HepG2 (cell line): ENCODE measurements at regions not wholly inside any gene's neighbourhood (a gene's known extent, or its start where the extent isn't known, plus 50 kb on each side); places are given as distances from the start of the nearest gene placed in this dataset.

ENCODE experiments used
- ATAC-seq: fragments of 200-7000 bp; cut with Tn5 transposase; 3 replicates; pipeline ENCODE4 v1.9.1; 2020; ENCODE audit warnings: mild to moderate bottlenecking, moderate library complexity
- BruUV-seq: library from RNA; stranded (reverse); fragments of 400-500 nt; replicated peaks from 2 replicates; lab custom pipeline; 2021; lab: Mats Ljungman, UMichigan
- CTCF ChIA-PET: fragments of 300-600 bp; formaldehyde crosslinking; extraction: SDS; loops from one replicate; lab custom pipeline; 2021; ENCODE audit warnings: low total read pairs, inconsistent platforms, low intra/inter-chr PET ratio; lab: Yijun Ruan, JAX
- POLR2A ChIA-PET: fragments of 350-600 bp; sonication (Branson Sonifier 250); formaldehyde crosslinking; loops from one replicate; lab custom pipeline; 2020; ENCODE audit warnings: antibody characterized with exemption, inconsistent platforms; lab: Yijun Ruan, JAX
- DNase-seq: peaks from one replicate; pipeline ENCODE4 v3.0.0-alpha.2; 2015; ENCODE audit warnings: low spot score
- FAIRE-seq: peaks from 3 replicates; lab custom pipeline; 2011; peaks lifted over from hg19 to GRCh38; lab: Jason Lieb, UNC
- H2AFZ ChIP-seq: one replicate; pipeline ENCODE4 v1.6.1; 2011; ENCODE audit warnings: low read length, inconsistent platforms
- H3K27ac ChIP-seq: fragments of 300-600 bp; 3 replicates; pipeline ENCODE4 v1.8.0; 2011; ENCODE audit warnings: mixed run types, mild to moderate bottlenecking, mixed read lengths, low read length, inconsistent platforms; ENCODE audit not compliant: insufficient read depth; ENCODE audit errors: extremely low read length
- H3K27me3 ChIP-seq, 2 experiments: fragments of 200-600 bp in 1 of 2; 2 replicates in 1 of 2; 3 replicates in 1 of 2; pipeline versions ENCODE4 v1.6.0 to v1.8.0; 2011; ENCODE audit warnings: low read length in 2 of 2, mild to moderate bottlenecking in 2 of 2, moderate library complexity in 2 of 2, inconsistent platforms in 1 of 2; ENCODE audit not compliant: insufficient read depth in 2 of 2, control insufficient read depth in 1 of 2
- H3K36me3 ChIP-seq, 2 experiments: fragments of 200-600 bp in 1 of 2; replicated peaks in 1 of 2; 2 replicates in 1 of 2; 3 replicates in 1 of 2; pipeline versions ENCODE4 v1.5.1 to v1.8.0; 2011; ENCODE audit warnings: low read length in 2 of 2, inconsistent platforms in 1 of 2; ENCODE audit not compliant: insufficient read depth in 2 of 2, control insufficient read depth in 1 of 2
- H3K4me1 ChIP-seq: 2 replicates; pipeline ENCODE4 v1.5.1; 2012; ENCODE audit warnings: low read length, inconsistent platforms; ENCODE audit not compliant: insufficient read depth
- H3K4me2 ChIP-seq: 2 replicates; pipeline ENCODE4 v1.6.0; 2011; ENCODE audit warnings: low read depth, low read length, inconsistent platforms
- H3K4me3 ChIP-seq, 3 experiments: fragments of 200-600 bp in 1 of 3; sonication (generic), shearing (Covaris generic) in 1 of 3; replicated peaks in 1 of 3; 2 replicates each; pipeline ENCODE4 v1.5.1; 2011 to 2016; ENCODE audit warnings: low read length in 3 of 3, inconsistent platforms in 2 of 3, low read depth in 2 of 3, mild to moderate bottlenecking in 2 of 3, control low read depth in 1 of 3, mixed read lengths in 1 of 3; ENCODE audit not compliant: insufficient read depth in 1 of 3
- H3K79me2 ChIP-seq: one replicate; pipeline ENCODE4 v1.6.1; 2011; ENCODE audit warnings: low read length, inconsistent platforms; ENCODE audit not compliant: insufficient read depth
- H3K9ac ChIP-seq: 2 replicates; pipeline ENCODE4 v1.6.0; 2011; ENCODE audit warnings: mild to moderate bottlenecking, low read depth, low read length, inconsistent platforms; ENCODE audit not compliant: insufficient read depth
- H3K9me3 ChIP-seq: 2 replicates; pipeline ENCODE4 v1.5.1; 2012; ENCODE audit warnings: mild to moderate bottlenecking, low read length
- H4K20me1 ChIP-seq: 2 replicates; pipeline ENCODE4 v1.6.0; 2011; ENCODE audit warnings: inconsistent platforms, mild to moderate bottlenecking, low read length, moderate library complexity; ENCODE audit not compliant: insufficient read depth
- SYNCRIP ChIP-seq: fragments of 200-400 bp; formaldehyde crosslinking; IDR thresholded peaks from 2 replicates; pipeline ENCODE4 v1.6.1; 2018; ENCODE audit warnings: mild to moderate bottlenecking, low read depth, low read length; ENCODE audit not compliant: insufficient read depth
- TCF7 ChIP-seq: sonication (generic); IDR thresholded peaks from 2 replicates; pipeline ENCODE4 v1.6.1; 2016; ENCODE audit warnings: antibody characterized with exemption, low read depth
- ZNF781 ChIP-seq: sonication (generic); formaldehyde crosslinking; IDR thresholded peaks from 2 replicates; pipeline ENCODE4 v1.5.1; 2020; ENCODE audit warnings: borderline replicate concordance, mild to moderate bottlenecking, missing genetic modification reagents; ENCODE audit errors: not compliant biosample characterization
- ZNF816 ChIP-seq: sonication (generic); formaldehyde crosslinking; IDR thresholded peaks from 2 replicates; pipeline ENCODE4 v1.8.0; 2022; ENCODE audit warnings: missing genetic modification reagents, mild to moderate bottlenecking, borderline replicate concordance
- WGBS: methylation state at CpG from one replicate; pipeline ENCODE4 v1.1.6; 2017; ENCODE audit warnings: low lambda C conversion rate; 5-methylcytosine and 5-hydroxymethylcytosine counted together
- in situ Hi-C: cut with HindIII; loops from 2 replicates; pipeline ENCODE4 v1.10.0; 2017; ENCODE audit warnings: low pct_unique_long_range_greater_than_20kb; ENCODE audit not compliant: extremely low pct_ligation_motif_present
- intact Hi-C: fragments of 100-400 bp; cut with micrococcal nuclease; formaldehyde crosslinking; loops from one replicate; pipeline ENCODE4 v1.10.0; 2022; ENCODE audit not compliant: unreplicated experiment
- TF ChIP-seq, protein P1 (sequence below): sonication (generic); formaldehyde crosslinking; conservative IDR thresholded peaks from 2 replicates; pipeline ENCODE4 v1.8.1; 2023; ENCODE audit warnings: missing genetic modification reagents

DNA sequence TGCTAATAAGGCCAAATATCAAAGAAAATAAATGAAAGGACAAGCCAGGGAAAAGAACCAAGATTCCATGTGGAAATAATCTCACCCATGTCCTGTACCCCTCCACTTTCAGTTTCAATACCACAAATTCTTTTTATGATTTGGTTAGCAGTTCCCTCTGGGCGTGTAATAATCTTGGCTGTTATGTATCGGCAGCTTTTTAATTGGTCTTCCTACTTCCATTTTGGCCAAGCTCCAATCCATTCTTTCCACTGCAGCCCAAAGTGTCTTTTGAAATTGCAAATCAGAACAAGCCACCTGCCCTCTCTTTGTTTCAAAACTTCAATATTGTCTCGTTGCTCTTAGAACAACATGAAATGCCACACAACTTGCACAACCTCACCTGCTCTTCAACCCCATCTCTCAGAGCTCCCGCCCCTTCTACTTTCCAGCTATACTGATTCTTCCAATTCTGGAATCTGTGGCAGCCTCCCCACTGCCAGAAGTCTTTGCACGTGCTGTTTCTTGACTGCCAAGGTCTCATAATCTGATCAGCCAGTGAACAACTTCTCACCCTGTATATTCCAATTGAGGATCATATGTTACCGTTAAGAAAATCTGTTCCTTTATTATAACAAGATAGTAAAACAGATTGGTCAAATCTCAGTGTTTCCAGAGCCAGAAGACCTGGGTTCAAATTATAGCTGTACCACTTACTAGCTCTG is 354.5 kb downstream of the CBLN4 start (continued):
- TF ChIP-seq ZNF816: no peak
- no peak for TF ChIP-seq ZNF781 (CRISPR knock-in tag)
- no peak for TF ChIP-seq TCF7
- TF ChIP-seq, all 625 proteins: peak for 0

DNA sequence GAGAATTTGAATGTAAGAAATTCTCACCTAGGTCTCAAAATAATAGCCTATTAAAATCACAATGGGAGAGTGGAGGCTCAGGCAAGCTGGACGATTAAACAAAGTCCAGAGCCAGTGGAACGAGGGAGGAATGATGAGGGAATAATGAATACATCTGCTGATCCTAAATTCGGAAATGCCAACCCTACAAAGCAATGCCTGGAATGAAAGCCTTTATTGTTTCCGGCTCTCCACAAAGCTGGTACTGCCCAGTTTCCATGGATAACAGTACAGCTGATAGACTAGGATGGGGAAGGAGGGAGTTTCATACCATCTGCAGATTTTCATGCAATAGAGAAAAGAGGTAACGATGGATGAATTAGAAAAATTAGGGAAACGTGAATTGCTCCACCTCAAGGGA is 356.1 kb downstream of the CBLN4 start:
- in situ Hi-C loops (no loop called here), intact Hi-C loops (no loop called here)
- H3K9ac ChIP-seq: no peak overlapping the region
- ChIA-PET CTCF (no interaction called here), POLR2A (no interaction called here)
- no peak overlapping the region for H2AFZ ChIP-seq
- no peaks in the 10 kb centered on the region for H3K36me3 ChIP-seq
- FAIRE-seq: no peak
- no peaks in the 10 kb centered on the region for H3K79me2 ChIP-seq
- no peak for ATAC-seq
- WGBS: 6% methylated on average over 6 of the region's 6 CpGs
- no peaks in the 10 kb centered on the region for H4K20me1 ChIP-seq
- TF ChIP-seq, protein P1, sequence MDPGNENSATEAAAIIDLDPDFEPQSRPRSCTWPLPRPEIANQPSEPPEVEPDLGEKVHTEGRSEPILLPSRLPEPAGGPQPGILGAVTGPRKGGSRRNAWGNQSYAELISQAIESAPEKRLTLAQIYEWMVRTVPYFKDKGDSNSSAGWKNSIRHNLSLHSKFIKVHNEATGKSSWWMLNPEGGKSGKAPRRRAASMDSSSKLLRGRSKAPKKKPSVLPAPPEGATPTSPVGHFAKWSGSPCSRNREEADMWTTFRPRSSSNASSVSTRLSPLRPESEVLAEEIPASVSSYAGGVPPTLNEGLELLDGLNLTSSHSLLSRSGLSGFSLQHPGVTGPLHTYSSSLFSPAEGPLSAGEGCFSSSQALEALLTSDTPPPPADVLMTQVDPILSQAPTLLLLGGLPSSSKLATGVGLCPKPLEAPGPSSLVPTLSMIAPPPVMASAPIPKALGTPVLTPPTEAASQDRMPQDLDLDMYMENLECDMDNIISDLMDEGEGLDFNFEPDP (CRISPR knock-in tag): no peak
- TF ChIP-seq SYNCRIP: no peak
- DNase-seq: no peak
- no TSS peak for BruUV-seq
- H3K27me3 ChIP-seq: no peaks in the 10 kb centered on the region
- no peak overlapping the region for H3K4me2 ChIP-seq
- H3K4me3 ChIP-seq: no peak overlapping the region
- H3K27ac ChIP-seq: no peak overlapping the region
- H3K4me1 ChIP-seq: no peaks in the 10 kb centered on the region
- peaks cover 97% of the 10 kb centered on the region for H3K9me3 ChIP-seq
